ENCODE measurements at regions not wholly inside any gene's neighbourhood (a gene's known extent, or its start where the extent isn't known, plus 50 kb on each side); places are given as distances from the start of the nearest gene placed in this dataset.

GRCh38 chr18:30450927-30451326 is 591.6 kb downstream of the DSC3 start:
- Histone ChIP-seq H3K4me1 (ENCODE audit: insufficient read depth, low read length, poor library complexity, severe bottlenecking) (no peaks in the 10 kb centered on the region), H3K4me2 (ENCODE audit: low read depth, low read length, poor library complexity, severe bottlenecking) (no peak overlapping the region), H3F3A (ENCODE audit: low read depth) (no peaks in the 10 kb centered on the region), H4K20me1 (ENCODE audit: insufficient read depth, low read length, poor library complexity, severe bottlenecking) (no peaks in the 10 kb centered on the region), H3K9ac (ENCODE audit: low read depth, low read length, poor library complexity, severe bottlenecking) (no peak overlapping the region), H3K36me3 (ENCODE audit: insufficient read depth, low read length) (no peaks in the 10 kb centered on the region), H3K9me3 (ENCODE audit: insufficient read depth, low read depth, low read length) (no peaks in the 10 kb centered on the region), H3K9me2 (replicated peaks; ENCODE audit: low read depth, low read length) (no peaks in the 10 kb centered on the region), H3K4me3 (ENCODE audit: low read length, poor library complexity, severe bottlenecking) (no peak overlapping the region), H3K27me3 (ENCODE audit: insufficient read depth, low read length, poor library complexity, severe bottlenecking) (no peaks in the 10 kb centered on the region), H3K79me2 (ENCODE audit: insufficient read depth, low read length) (no peaks in the 10 kb centered on the region), H2AFZ (ENCODE audit: low read length) (no peak overlapping the region)
- TF ChIP-seq EZH2phosphoT487 (IDR thresholded peaks at IDR 0.05; ENCODE audit: borderline replicate concordance) (no peak), CTCF (conservative IDR thresholded peaks at IDR 0.05; ENCODE audit: low read length) (no peak)

GRCh38 chr18:30446605-30447004 is 595.9 kb downstream of the DSC3 start:
- Histone ChIP-seq H3K9me2 (replicated peaks; ENCODE audit: low read depth, low read length) (no peaks in the 10 kb centered on the region), H3F3A (ENCODE audit: low read depth) (no peaks in the 10 kb centered on the region), H3K36me3 (ENCODE audit: insufficient read depth, low read length) (no peaks in the 10 kb centered on the region), H4K20me1 (ENCODE audit: insufficient read depth, low read length, poor library complexity, severe bottlenecking) (no peaks in the 10 kb centered on the region), H3K9ac (ENCODE audit: low read depth, low read length, poor library complexity, severe bottlenecking) (no peak overlapping the region), H2AFZ (ENCODE audit: low read length) (no peak overlapping the region), H3K27me3 (ENCODE audit: insufficient read depth, low read length, poor library complexity, severe bottlenecking) (no peaks in the 10 kb centered on the region), H3K9me3 (ENCODE audit: insufficient read depth, low read depth, low read length) (no peaks in the 10 kb centered on the region), H3K79me2 (ENCODE audit: insufficient read depth, low read length) (no peaks in the 10 kb centered on the region), H3K4me3 (ENCODE audit: low read length, poor library complexity, severe bottlenecking) (no peak overlapping the region), H3K4me2 (ENCODE audit: low read depth, low read length, poor library complexity, severe bottlenecking) (no peak overlapping the region), H3K4me1 (ENCODE audit: insufficient read depth, low read length, poor library complexity, severe bottlenecking) (no peaks in the 10 kb centered on the region)
- no peak for TF ChIP-seq EZH2phosphoT487 (IDR thresholded peaks at IDR 0.05; ENCODE audit: borderline replicate concordance)
- no peak for TF ChIP-seq CTCF (conservative IDR thresholded peaks at IDR 0.05; ENCODE audit: low read length)

DNA sequence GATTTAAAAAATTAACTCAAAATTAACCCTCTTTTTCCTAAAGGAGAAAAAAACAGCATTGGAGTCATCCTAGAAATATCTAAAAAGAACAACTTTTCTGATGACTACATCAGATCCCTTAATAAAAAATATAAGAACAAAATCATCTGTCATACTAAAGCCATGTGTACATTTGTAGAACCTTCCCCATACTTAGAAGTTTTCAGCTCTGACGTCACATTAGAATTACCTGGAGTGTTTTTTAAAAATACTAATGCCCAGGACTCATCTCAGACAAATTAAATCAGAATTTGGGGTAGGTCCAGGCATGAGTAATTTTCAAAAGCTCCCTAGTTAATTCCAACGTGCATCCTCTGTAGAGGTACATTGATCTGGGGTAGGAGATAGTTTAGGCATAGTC is 598.0 kb downstream of the DSC3 start:
- H3K9me2 ChIP-seq (replicated peaks; ENCODE audit: low read depth, low read length), result no peaks in the 10 kb centered on the region
- H3K9me3 ChIP-seq (ENCODE audit: insufficient read depth, low read depth, low read length), result no peaks in the 10 kb centered on the region
- no peak for TF ChIP-seq CTCF (conservative IDR thresholded peaks at IDR 0.05; ENCODE audit: low read length)
- TF ChIP-seq EZH2phosphoT487 (IDR thresholded peaks at IDR 0.05; ENCODE audit: borderline replicate concordance), result no peak
- H3K79me2 ChIP-seq (ENCODE audit: insufficient read depth, low read length), result no peaks in the 10 kb centered on the region
- H3F3A ChIP-seq (ENCODE audit: low read depth), result no peaks in the 10 kb centered on the region
- H3K4me1 ChIP-seq (ENCODE audit: insufficient read depth, low read length, poor library complexity, severe bottlenecking), result no peaks in the 10 kb centered on the region
- H3K9ac ChIP-seq (ENCODE audit: low read depth, low read length, poor library complexity, severe bottlenecking), result no peak overlapping the region
- no peaks in the 10 kb centered on the region for H3K27me3 ChIP-seq (ENCODE audit: insufficient read depth, low read length, poor library complexity, severe bottlenecking)
- no peak overlapping the region for H3K4me3 ChIP-seq (ENCODE audit: low read length, poor library complexity, severe bottlenecking)
- H3K4me2 ChIP-seq (ENCODE audit: low read depth, low read length, poor library complexity, severe bottlenecking), result no peak overlapping the region
- H4K20me1 ChIP-seq (ENCODE audit: insufficient read depth, low read length, poor library complexity, severe bottlenecking), result no peaks in the 10 kb centered on the region
- H2AFZ ChIP-seq (ENCODE audit: low read length), result no peak overlapping the region
- H3K36me3 ChIP-seq (ENCODE audit: insufficient read depth, low read length), result no peaks in the 10 kb centered on the region
